CD14-positive monocyte (primary cell): ENCODE measurements at regions not wholly inside any gene's neighbourhood (a gene's known extent, or its start where the extent isn't known, plus 50 kb on each side); places are given as distances from the start of the nearest gene placed in this dataset.

Experiments used
- DNase-seq, 3 donors: peaks; one replicate each; pipeline ENCODE4 v3.0.0-alpha.2; 2011 to 2022
- H2AFZ ChIP-seq: 2 replicates; pipeline ENCODE4 v1.6.0; 2012; ENCODE audit warnings: mild to moderate bottlenecking, low read depth, low read length, inconsistent platforms; ENCODE audit not compliant: insufficient read depth, poor library complexity, severe bottlenecking
- H3K27ac ChIP-seq, 2 donors: 1 replicate in 1 of 2; 2 replicates in 1 of 2; pipeline ENCODE4 v1.5.1; 2012 to 2013; ENCODE audit warnings: low read length in 2 of 2, control low read depth in 1 of 2, inconsistent platforms in 1 of 2, low read depth in 1 of 2, mild to moderate bottlenecking in 1 of 2
- H3K27me3 ChIP-seq, 2 donors: one replicate each; pipeline versions ENCODE4 v1.6.0 to v1.6.1; 2011 to 2013; ENCODE audit warnings: low read length in 2 of 2; ENCODE audit not compliant: control insufficient read depth in 2 of 2, insufficient read depth in 2 of 2
- H3K36me3 ChIP-seq, 2 donors: replicated peaks in 1 of 2; 1 replicate in 1 of 2; 2 replicates in 1 of 2; pipeline versions ENCODE4 v1.5.1 to v1.6.1; 2012 to 2013; ENCODE audit warnings: low read length in 2 of 2, control low read depth in 1 of 2, inconsistent platforms in 1 of 2, mild to moderate bottlenecking in 1 of 2; ENCODE audit not compliant: insufficient read depth in 2 of 2, control insufficient read depth in 1 of 2
- H3K4me1 ChIP-seq, 2 donors: 1 replicate in 1 of 2; 2 replicates in 1 of 2; pipeline versions ENCODE4 v1.5.1 to v1.6.1; 2012 to 2013; ENCODE audit warnings: low read length in 2 of 2, control low read depth in 1 of 2, inconsistent platforms in 1 of 2, mild to moderate bottlenecking in 1 of 2, moderate library complexity in 1 of 2; ENCODE audit not compliant: insufficient read depth in 2 of 2, control insufficient read depth in 1 of 2
- H3K4me2 ChIP-seq: replicated peaks from 2 replicates; pipeline ENCODE3; 2012; ENCODE audit warnings: low read length, moderate library complexity, mild to moderate bottlenecking; ENCODE audit not compliant: poor library complexity, severe bottlenecking; ENCODE audit errors: extremely low read depth
- H3K4me3 ChIP-seq, 3 experiments: fragments of 200-600 bp in 1 of 3; sonication (generic) in 1 of 3; replicated peaks in 1 of 3; 1 replicate in 2 of 3; 2 replicates in 1 of 3; pipeline ENCODE4 v1.5.1; 2011 to 2013; ENCODE audit warnings: low read length in 3 of 3, mild to moderate bottlenecking in 3 of 3, control low read depth in 2 of 3, low read depth in 2 of 3, inconsistent platforms in 1 of 3, moderate library complexity in 1 of 3
- H3K79me2 ChIP-seq: 2 replicates; pipeline ENCODE4 v1.6.0; 2012; ENCODE audit warnings: mild to moderate bottlenecking, control low read depth, inconsistent platforms, low read length, moderate library complexity; ENCODE audit not compliant: insufficient read depth
- H3K9ac ChIP-seq: 2 replicates; pipeline ENCODE4 v1.6.0; 2017; ENCODE audit warnings: low read length, mild to moderate bottlenecking; ENCODE audit not compliant: insufficient read depth, poor library complexity, severe bottlenecking
- H3K9me3 ChIP-seq, 2 donors: replicated peaks in 1 of 2; 1 replicate in 1 of 2; 2 replicates in 1 of 2; pipeline versions ENCODE4 v1.5.1 to v1.6.1; 2012 to 2013; ENCODE audit warnings: low read length in 2 of 2, control low read depth in 1 of 2; ENCODE audit not compliant: control insufficient read depth in 1 of 2, insufficient read depth in 1 of 2
- H4K20me1 ChIP-seq: 2 replicates; pipeline ENCODE4 v1.6.0; 2012; ENCODE audit warnings: mild to moderate bottlenecking, low read length, control low read depth, moderate library complexity; ENCODE audit not compliant: insufficient read depth
- H3K27ac Mint-ChIP-seq, 7 donors: one replicate each; pipeline ENCODE4 v1.8.0; 2020; ENCODE audit warnings: mild to moderate bottlenecking in 7 of 7, mixed read lengths in 7 of 7, moderate library complexity in 6 of 7, inconsistent platforms in 2 of 7
- H3K27me3 Mint-ChIP-seq, 3 donors: one replicate each; pipeline ENCODE4 v1.8.0; 2021 to 2022; ENCODE audit warnings: low read depth in 3 of 3, mild to moderate bottlenecking in 3 of 3, mixed read lengths in 3 of 3, moderate library complexity in 3 of 3, inconsistent platforms in 1 of 3
- H3K36me3 Mint-ChIP-seq, 2 donors: one replicate each; pipeline ENCODE4 v1.8.0; 2020; ENCODE audit warnings: mixed read lengths in 2 of 2, inconsistent platforms in 1 of 2, mild to moderate bottlenecking in 1 of 2
- H3K4me1 Mint-ChIP-seq: one replicate; pipeline ENCODE4 v1.8.0; 2020; ENCODE audit warnings: mild to moderate bottlenecking, mixed read lengths
- H3K4me3 Mint-ChIP-seq, 2 donors: one replicate each; pipeline ENCODE4 v1.8.0; 2020; ENCODE audit warnings: mild to moderate bottlenecking in 2 of 2, mixed read lengths in 2 of 2, moderate library complexity in 1 of 2
- H3K9me3 Mint-ChIP-seq, 7 donors: one replicate each; pipeline ENCODE4 v1.8.0; 2020 to 2022; ENCODE audit warnings: mixed read lengths in 7 of 7, mild to moderate bottlenecking in 6 of 7, moderate library complexity in 6 of 7, inconsistent platforms in 2 of 7
- WGBS: methylation state at CpG from one replicate; pipeline ENCODE4 v1.1.5; 2013; ENCODE audit warnings: missing lambda C conversion rate; ENCODE audit not compliant: insufficient coverage; 5-methylcytosine and 5-hydroxymethylcytosine counted together
- intact Hi-C, 2 donors: fragments of 100-400 bp; cut with micrococcal nuclease; formaldehyde crosslinking; loops; one replicate each; pipeline versions ENCODE4 v1.15.0 to v1.15.1; 2023
- TF ChIP-seq, protein P1 (sequence below): fragments of 200-600 bp; IDR thresholded peaks from one replicate; pipeline ENCODE4 v1.8.0; 2022; ENCODE audit warnings: antibody characterized with exemption, mild to moderate bottlenecking

DNA sequence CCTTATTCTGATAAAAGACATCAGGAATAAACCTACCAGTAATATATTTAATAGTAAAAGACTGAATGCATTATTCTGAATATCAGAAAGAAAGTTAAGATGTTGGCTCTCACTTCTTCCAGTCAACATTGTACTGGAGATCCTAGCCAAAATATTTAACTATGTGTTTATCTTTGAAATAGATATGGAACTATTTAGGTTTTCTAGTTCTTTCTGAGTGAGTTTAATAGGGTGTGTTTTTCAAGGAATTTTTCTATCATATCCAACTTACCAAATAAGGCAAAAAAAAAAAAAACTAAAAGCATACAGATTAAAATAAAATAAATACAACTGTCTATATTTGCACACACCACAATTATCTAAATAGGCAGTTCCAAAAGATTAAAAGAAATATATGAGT lies 478.9 kb upstream of the LMO3 start:
- Histone ChIP-seq H3K4me1 (no peaks in the 10 kb centered on the region), H2AFZ (no peak overlapping the region), H3K4me2 (no peak overlapping the region), H3K36me3 (no peaks in the 10 kb centered on the region), H3K27ac (no peak overlapping the region), H3K27me3 (no peaks in the 10 kb centered on the region), H3K9me3 (peaks cover 18 to 22% of the 10 kb centered on the region in 2 donors), H4K20me1 (no peaks in the 10 kb centered on the region), H3K79me2 (no peaks in the 10 kb centered on the region), H3K9ac (no peak overlapping the region), H3K4me3 (no peak overlapping the region)
- H3K36me3 Mint-ChIP-seq = no peaks in the 10 kb centered on the region
- peaks cover 0 to 13% (median 7%) of the 10 kb centered on the region in 7 donors for H3K9me3 Mint-ChIP-seq
- no peaks in the 10 kb centered on the region for H3K4me1 Mint-ChIP-seq
- H3K4me3 Mint-ChIP-seq = no peak overlapping the region
- DNase-seq = no peak
- TF ChIP-seq, protein P1, sequence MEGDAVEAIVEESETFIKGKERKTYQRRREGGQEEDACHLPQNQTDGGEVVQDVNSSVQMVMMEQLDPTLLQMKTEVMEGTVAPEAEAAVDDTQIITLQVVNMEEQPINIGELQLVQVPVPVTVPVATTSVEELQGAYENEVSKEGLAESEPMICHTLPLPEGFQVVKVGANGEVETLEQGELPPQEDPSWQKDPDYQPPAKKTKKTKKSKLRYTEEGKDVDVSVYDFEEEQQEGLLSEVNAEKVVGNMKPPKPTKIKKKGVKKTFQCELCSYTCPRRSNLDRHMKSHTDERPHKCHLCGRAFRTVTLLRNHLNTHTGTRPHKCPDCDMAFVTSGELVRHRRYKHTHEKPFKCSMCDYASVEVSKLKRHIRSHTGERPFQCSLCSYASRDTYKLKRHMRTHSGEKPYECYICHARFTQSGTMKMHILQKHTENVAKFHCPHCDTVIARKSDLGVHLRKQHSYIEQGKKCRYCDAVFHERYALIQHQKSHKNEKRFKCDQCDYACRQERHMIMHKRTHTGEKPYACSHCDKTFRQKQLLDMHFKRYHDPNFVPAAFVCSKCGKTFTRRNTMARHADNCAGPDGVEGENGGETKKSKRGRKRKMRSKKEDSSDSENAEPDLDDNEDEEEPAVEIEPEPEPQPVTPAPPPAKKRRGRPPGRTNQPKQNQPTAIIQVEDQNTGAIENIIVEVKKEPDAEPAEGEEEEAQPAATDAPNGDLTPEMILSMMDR = no peak
- H3K27me3 Mint-ChIP-seq = no peaks in the 10 kb centered on the region
- no peak overlapping the region for H3K27ac Mint-ChIP-seq
- intact Hi-C loops = no loop called here

DNA sequence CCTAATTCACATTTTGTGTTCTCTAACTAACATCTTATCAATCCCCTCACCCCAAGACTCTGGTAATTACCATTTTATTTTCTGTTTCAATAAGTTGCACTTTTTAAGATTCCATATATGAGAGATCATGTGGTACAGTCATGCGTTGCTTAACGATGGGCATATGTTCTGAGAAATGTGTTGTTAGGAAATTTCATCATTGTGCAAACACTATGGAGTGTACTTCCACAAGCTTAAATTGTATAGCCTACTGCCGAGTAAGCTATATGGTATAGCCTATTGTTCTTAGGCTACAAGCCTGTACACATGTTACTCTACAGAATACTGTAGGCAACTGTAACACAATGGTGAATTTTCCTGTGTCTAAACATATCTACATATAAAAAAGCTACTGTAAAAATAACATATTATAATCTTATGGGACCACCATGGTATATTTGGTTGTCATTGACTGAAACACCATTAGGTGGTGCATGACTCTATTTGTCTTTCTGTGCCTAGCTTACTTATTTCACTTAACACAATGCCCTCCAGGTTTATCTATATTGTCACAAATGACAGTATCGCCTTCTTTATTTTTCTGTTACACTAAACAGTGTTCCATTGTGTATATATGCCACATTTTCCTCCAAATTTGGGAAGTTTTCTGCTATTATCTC lies 473.4 kb upstream of the LMO3 start:
- WGBS = 88% methylated on average over 1 of the region's 4 CpGs
- Mint-ChIP-seq H3K27me3 (no peaks in the 10 kb centered on the region), H3K4me3 (no peak overlapping the region)

More for the DNA sequence above, 473.4 kb upstream of the LMO3 start:
- TF ChIP-seq, protein P1 = no peak
- Histone ChIP-seq H3K27me3 (no peaks in the 10 kb centered on the region), H2AFZ (no peak overlapping the region), H3K4me1 (no peaks in the 10 kb centered on the region), H3K27ac (no peak overlapping the region), H3K36me3 (no peaks in the 10 kb centered on the region), H3K4me3 (no peak overlapping the region), H4K20me1 (no peaks in the 10 kb centered on the region), H3K4me2 (no peak overlapping the region), H3K79me2 (no peaks in the 10 kb centered on the region), H3K9me3 (peaks cover 12 to 22% of the 10 kb centered on the region in 2 donors), H3K9ac (no peak overlapping the region)
- H3K27ac Mint-ChIP-seq = no peak overlapping the region
- no peaks in the 10 kb centered on the region for H3K4me1 Mint-ChIP-seq
- intact Hi-C loops = no loop called here
- DNase-seq = no peak
- peaks cover 0 to 10% (median 4%) of the 10 kb centered on the region in 7 donors for H3K9me3 Mint-ChIP-seq
- no peaks in the 10 kb centered on the region for H3K36me3 Mint-ChIP-seq
